K562 (cell line): ENCODE measurements at regions not wholly inside any gene's neighbourhood (a gene's known extent, or its start where the extent isn't known, plus 50 kb on each side); places are given as distances from the start of the nearest gene placed in this dataset.

ENCODE experiments used
- ADNP ChIP-seq: fragments of 200-800 bp; sonication (Bioruptor generic); IDR thresholded peaks from 2 replicates; pipeline ENCODE4 v1.6.1; 2016; ENCODE audit warnings: missing genetic modification characterization, missing compliant biosample characterization
- ETV5 ChIP-seq: sonication (generic); formaldehyde crosslinking; IDR thresholded peaks from 2 replicates; pipeline ENCODE4 v1.4.0; 2020; ENCODE audit warnings: low read depth, mild to moderate bottlenecking, missing genetic modification reagents
- TF ChIP-seq, protein P1 (sequence below), 3 experiments: IDR thresholded peaks in 2 of 3; conservative IDR thresholded peaks in 1 of 3; 2 replicates each; pipeline ENCODE4 v1.5.1; 2011 to 2012; ENCODE audit warnings: low read length in 3 of 3, mild to moderate bottlenecking in 3 of 3, control low read depth in 2 of 3, improper control_type of control experiment in 1 of 3, inconsistent platforms in 1 of 3, low read depth in 1 of 3, mixed read lengths in 1 of 3, moderate library complexity in 1 of 3; ENCODE audit not compliant: insufficient read depth in 2 of 3

- TF ChIP-seq ADNP (tag): no peak
- TF ChIP-seq, protein P1, sequence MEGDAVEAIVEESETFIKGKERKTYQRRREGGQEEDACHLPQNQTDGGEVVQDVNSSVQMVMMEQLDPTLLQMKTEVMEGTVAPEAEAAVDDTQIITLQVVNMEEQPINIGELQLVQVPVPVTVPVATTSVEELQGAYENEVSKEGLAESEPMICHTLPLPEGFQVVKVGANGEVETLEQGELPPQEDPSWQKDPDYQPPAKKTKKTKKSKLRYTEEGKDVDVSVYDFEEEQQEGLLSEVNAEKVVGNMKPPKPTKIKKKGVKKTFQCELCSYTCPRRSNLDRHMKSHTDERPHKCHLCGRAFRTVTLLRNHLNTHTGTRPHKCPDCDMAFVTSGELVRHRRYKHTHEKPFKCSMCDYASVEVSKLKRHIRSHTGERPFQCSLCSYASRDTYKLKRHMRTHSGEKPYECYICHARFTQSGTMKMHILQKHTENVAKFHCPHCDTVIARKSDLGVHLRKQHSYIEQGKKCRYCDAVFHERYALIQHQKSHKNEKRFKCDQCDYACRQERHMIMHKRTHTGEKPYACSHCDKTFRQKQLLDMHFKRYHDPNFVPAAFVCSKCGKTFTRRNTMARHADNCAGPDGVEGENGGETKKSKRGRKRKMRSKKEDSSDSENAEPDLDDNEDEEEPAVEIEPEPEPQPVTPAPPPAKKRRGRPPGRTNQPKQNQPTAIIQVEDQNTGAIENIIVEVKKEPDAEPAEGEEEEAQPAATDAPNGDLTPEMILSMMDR (IDR thresholded peaks at IDR 0.05 in 2 of 3, conservative IDR thresholded peaks at IDR 0.05 in 1 of 3; ENCODE audit: insufficient read depth in 2 of 3, low read depth in 1 of 3, low read length in 3 of 3): no peak
- no peak for TF ChIP-seq ETV5 (CRISPR knock-in tag)
Measured at GRCh38 chr16:85361441-85362118, 249.3 kb upstream of the CIBAR2 start.
